ENCODE measurements at regions not wholly inside any gene's neighbourhood (a gene's known extent, or its start where the extent isn't known, plus 50 kb on each side); places are given as distances from the start of the nearest gene placed in this dataset.

DNA sequence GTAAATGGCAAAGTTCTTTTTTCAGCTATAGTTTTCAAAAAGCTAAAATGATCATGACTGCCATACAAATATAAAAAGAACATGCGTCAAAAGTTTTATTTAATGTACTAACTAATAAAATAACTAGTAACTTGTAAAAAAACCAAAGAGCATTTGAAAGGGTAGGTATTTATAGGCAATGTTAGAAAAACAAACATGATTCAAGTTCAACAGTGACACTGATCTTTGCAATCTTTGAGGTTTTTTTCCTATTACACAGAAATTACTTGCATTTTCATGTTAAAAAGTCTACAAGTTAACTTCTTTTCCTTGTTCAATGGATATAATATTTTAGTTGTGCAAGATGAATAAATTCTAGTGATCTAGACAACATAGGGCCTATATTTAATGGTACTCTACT, 72.3 kb upstream of the GRID2 start:
- TF ChIP-seq, protein P1, sequence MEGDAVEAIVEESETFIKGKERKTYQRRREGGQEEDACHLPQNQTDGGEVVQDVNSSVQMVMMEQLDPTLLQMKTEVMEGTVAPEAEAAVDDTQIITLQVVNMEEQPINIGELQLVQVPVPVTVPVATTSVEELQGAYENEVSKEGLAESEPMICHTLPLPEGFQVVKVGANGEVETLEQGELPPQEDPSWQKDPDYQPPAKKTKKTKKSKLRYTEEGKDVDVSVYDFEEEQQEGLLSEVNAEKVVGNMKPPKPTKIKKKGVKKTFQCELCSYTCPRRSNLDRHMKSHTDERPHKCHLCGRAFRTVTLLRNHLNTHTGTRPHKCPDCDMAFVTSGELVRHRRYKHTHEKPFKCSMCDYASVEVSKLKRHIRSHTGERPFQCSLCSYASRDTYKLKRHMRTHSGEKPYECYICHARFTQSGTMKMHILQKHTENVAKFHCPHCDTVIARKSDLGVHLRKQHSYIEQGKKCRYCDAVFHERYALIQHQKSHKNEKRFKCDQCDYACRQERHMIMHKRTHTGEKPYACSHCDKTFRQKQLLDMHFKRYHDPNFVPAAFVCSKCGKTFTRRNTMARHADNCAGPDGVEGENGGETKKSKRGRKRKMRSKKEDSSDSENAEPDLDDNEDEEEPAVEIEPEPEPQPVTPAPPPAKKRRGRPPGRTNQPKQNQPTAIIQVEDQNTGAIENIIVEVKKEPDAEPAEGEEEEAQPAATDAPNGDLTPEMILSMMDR (IDR thresholded peaks at IDR 0.05; ENCODE audit: extremely low read depth, low read depth, low read length) = no peak
- no peak overlapping the region for H3K4me2 ChIP-seq (ENCODE audit: insufficient read depth, low read length)
- H3K27me3 ChIP-seq (ENCODE audit: insufficient read depth, low read length) = no peaks in the 10 kb centered on the region
- no peaks in the 10 kb centered on the region for H3K9me3 ChIP-seq (ENCODE audit: low read depth, low read length)
- no peak for DNase-seq (ENCODE audit: insufficient read length, low spot score, missing footprints)
- H3K79me2 ChIP-seq (ENCODE audit: insufficient read depth, low read length) = no peaks in the 10 kb centered on the region
- no peak overlapping the region for H3K4me3 ChIP-seq (ENCODE audit: insufficient read depth, low read length)
- no peaks in the 10 kb centered on the region for H4K20me1 ChIP-seq (ENCODE audit: insufficient read depth, low read length)
- no peak overlapping the region for H3K27ac ChIP-seq (ENCODE audit: low read depth, low read length)
- no peaks in the 10 kb centered on the region for H3K36me3 ChIP-seq (ENCODE audit: insufficient read depth, low read length)
- H2AFZ ChIP-seq (ENCODE audit: low read length) = no peak overlapping the region
- peaks cover 30% of the 10 kb centered on the region for H3K4me1 ChIP-seq (ENCODE audit: insufficient read depth, low read length)

DNA sequence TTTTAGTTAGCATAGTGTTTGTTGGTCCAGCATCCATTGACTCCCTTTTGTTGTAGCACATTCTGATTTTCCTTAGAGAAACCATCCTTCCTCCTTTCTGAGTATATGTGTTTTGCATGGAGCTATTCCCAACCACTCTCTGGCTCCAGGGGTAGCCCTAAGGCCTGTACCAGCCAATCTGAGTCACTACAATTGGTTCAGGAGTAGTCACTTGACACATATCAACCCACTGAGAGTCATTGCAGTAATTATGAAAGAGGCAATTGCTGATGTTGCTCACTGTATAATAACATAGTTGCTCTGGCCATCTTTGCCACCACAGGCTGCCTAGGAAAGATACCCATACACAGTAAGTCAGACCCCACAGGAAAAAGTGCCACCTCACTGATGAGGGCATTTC, 71.2 kb upstream of the GRID2 start:
- peak overlapping the region; percentile 25 for H3K27ac ChIP-seq (ENCODE audit: low read depth, low read length)
- no peak overlapping the region for H2AFZ ChIP-seq (ENCODE audit: low read length)
- H4K20me1 ChIP-seq (ENCODE audit: insufficient read depth, low read length) = no peaks in the 10 kb centered on the region
- H3K79me2 ChIP-seq (ENCODE audit: insufficient read depth, low read length) = no peaks in the 10 kb centered on the region
- DNase-seq (ENCODE audit: insufficient read length, low spot score, missing footprints) = no peak
- no peak overlapping the region for H3K4me3 ChIP-seq (ENCODE audit: insufficient read depth, low read length)
- H3K9me3 ChIP-seq (ENCODE audit: low read depth, low read length) = no peaks in the 10 kb centered on the region
- peaks cover 33% of the 10 kb centered on the region for H3K4me1 ChIP-seq (ENCODE audit: insufficient read depth, low read length)
- TF ChIP-seq, protein P1 (IDR thresholded peaks at IDR 0.05; ENCODE audit: extremely low read depth, low read depth, low read length) = no peak
- no peaks in the 10 kb centered on the region for H3K36me3 ChIP-seq (ENCODE audit: insufficient read depth, low read length)
- H3K4me2 ChIP-seq (ENCODE audit: insufficient read depth, low read length) = no peak overlapping the region
- H3K27me3 ChIP-seq (ENCODE audit: insufficient read depth, low read length) = no peaks in the 10 kb centered on the region

DNA sequence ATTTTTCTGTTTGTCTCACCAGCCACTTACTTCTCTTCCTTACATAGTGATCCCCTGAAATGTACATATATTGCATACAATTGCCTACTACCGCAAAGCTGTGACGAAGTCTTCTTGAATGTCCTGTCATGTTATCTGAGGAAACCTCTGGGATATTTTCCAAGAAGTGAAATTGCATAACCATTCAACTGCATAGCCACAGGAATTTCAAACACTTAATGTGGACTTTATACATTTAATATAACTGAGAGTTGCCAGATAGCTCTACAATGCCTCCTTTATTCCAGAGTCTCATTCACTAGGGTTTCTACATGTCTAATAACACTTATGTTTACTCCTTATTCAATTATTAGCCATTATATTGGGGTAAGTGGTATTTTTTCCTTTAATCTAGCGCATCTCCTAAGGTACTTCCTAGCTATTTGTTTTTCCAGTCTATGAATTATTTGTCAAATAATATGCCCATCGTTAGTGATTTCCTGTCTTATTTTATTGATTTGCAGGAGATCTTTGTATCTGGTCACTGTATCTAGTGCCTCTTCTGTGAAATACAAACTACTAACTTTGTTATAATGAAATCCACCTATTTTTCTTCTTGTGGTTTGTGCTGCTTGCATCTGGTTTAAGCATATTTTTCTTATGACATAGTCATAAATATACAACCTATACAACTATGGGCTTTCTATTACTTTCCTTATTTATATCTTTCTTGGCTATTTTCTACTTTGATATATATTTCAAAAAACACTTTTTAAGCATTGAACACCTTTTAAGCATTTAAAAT, 69.2 kb upstream of the GRID2 start:
- Histone ChIP-seq H3K36me3 (ENCODE audit: insufficient read depth, low read length) (no peaks in the 10 kb centered on the region), H4K20me1 (ENCODE audit: insufficient read depth, low read length) (no peaks in the 10 kb centered on the region), H3K27me3 (ENCODE audit: insufficient read depth, low read length) (no peaks in the 10 kb centered on the region), H2AFZ (ENCODE audit: low read length) (no peak overlapping the region), H3K9me3 (ENCODE audit: low read depth, low read length) (no peaks in the 10 kb centered on the region), H3K4me3 (ENCODE audit: insufficient read depth, low read length) (peak overlapping the region; percentile 31), H3K79me2 (ENCODE audit: insufficient read depth, low read length) (no peaks in the 10 kb centered on the region), H3K4me1 (ENCODE audit: insufficient read depth, low read length) (peaks cover 33% of the 10 kb centered on the region), H3K4me2 (ENCODE audit: insufficient read depth, low read length) (peak overlapping the region; percentile 62), H3K27ac (ENCODE audit: low read depth, low read length) (peak overlapping the region; percentile 75)
- DNase-seq (ENCODE audit: insufficient read length, low spot score, missing footprints) = peak; percentile 32
- TF ChIP-seq, protein P1 (IDR thresholded peaks at IDR 0.05; ENCODE audit: extremely low read depth, low read depth, low read length) = no peak

DNA sequence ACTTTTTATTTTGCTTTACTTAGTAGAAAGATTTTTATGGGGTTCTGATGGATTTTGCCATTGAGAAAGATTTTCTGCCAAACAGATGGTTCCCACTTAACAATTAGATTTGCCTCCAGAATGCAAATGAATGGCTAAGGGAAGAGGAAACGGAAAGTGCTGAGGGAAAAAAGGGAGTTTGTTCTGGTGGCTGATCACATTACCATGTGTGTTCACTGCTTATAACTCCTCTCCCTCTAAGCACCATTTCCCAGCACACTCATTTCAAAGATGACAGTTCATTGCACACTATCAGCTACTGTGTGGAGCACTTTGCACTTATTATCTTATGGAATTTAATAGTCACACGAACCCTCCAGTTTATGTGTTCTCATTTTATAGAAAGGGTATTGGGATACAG, 68.0 kb upstream of the GRID2 start:
- Histone ChIP-seq H3K4me1 (ENCODE audit: insufficient read depth, low read length) (peaks cover 33% of the 10 kb centered on the region), H4K20me1 (ENCODE audit: insufficient read depth, low read length) (no peaks in the 10 kb centered on the region), H3K9me3 (ENCODE audit: low read depth, low read length) (no peaks in the 10 kb centered on the region), H2AFZ (ENCODE audit: low read length) (peak overlapping the region; percentile 4), H3K79me2 (ENCODE audit: insufficient read depth, low read length) (no peaks in the 10 kb centered on the region), H3K27ac (ENCODE audit: low read depth, low read length) (peak overlapping the region; percentile 75), H3K36me3 (ENCODE audit: insufficient read depth, low read length) (no peaks in the 10 kb centered on the region), H3K27me3 (ENCODE audit: insufficient read depth, low read length) (no peaks in the 10 kb centered on the region), H3K4me3 (ENCODE audit: insufficient read depth, low read length) (no peak overlapping the region), H3K4me2 (ENCODE audit: insufficient read depth, low read length) (no peak overlapping the region)
- no peak for DNase-seq (ENCODE audit: insufficient read length, low spot score, missing footprints)
- TF ChIP-seq, protein P1 (IDR thresholded peaks at IDR 0.05; ENCODE audit: extremely low read depth, low read depth, low read length) = no peak

Measured in osteoblast (primary cell).